GM12892 (cell line): ENCODE measurements at regions not wholly inside any gene's neighbourhood (a gene's known extent, or its start where the extent isn't known, plus 50 kb on each side); places are given as distances from the start of the nearest gene placed in this dataset.

Experiments used
- POLR2A ChIP-seq: IDR thresholded peaks from 2 replicates; pipeline ENCODE4 v1.6.1; 2011; ENCODE audit warnings: low read depth, low read length, control low read depth
- POLR2AphosphoS5 ChIP-seq: IDR thresholded peaks from 2 replicates; pipeline ENCODE4 v1.6.1; 2011; ENCODE audit warnings: low read depth, low read length, control low read depth

DNA sequence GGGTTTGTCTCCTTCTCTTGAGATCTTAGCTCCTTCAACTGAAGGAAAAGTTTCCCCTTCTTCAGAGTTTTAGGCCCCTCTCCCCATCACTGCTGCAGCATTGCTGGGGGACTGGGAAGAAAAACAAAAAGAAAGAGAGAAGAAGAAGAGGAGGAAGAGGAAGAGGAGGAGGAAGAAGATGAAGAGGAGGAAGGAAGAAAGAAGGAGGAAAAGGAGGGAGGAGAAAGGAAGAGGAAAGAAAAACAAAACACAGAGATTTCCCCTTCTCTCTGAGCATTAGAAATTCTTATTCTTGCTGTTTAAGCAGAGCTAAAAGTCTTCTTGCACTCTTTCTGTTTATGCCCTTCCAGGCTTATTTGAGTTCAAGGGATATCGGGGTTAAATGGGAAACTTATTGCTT lies 219.8 kb upstream of the AMIGO2 start:
- TF ChIP-seq POLR2A (no peak), POLR2AphosphoS5 (no peak)
